A549 (cell line): ENCODE measurements at regions not wholly inside any gene's neighbourhood (a gene's known extent, or its start where the extent isn't known, plus 50 kb on each side); places are given as distances from the start of the nearest gene placed in this dataset.
A peak's percentile ranks its signal among the peaks of the same experiment; 100 is the strongest.

Experiments
- ATAC-seq, 2 experiments: fragments of 200-7000 bp in 1 of 2; fragments of >200 bp in 1 of 2; cut with Nextera tagmentation in 1 of 2; cut with Tn5 transposase in 1 of 2; 3 replicates each; pipeline versions ENCODE4 v1.8.0 to v1.9.1; 2018 to 2020; ENCODE audit warnings: mild to moderate bottlenecking in 1 of 2, moderate library complexity in 1 of 2
- CTCF ChIA-PET: fragments of 300-600 bp; sonication (Branson Sonifier 250); formaldehyde crosslinking; extraction: SDS; loops from one replicate; lab custom pipeline; 2021; ENCODE audit warnings: antibody characterized with exemption, inconsistent platforms; lab: Yijun Ruan, JAX
- POLR2A ChIA-PET: fragments of 350-600 bp; formaldehyde crosslinking; extraction: SDS; loops from one replicate; lab custom pipeline; 2021; ENCODE audit warnings: antibody characterized with exemption, inconsistent platforms; lab: Yijun Ruan, JAX
- DNase-seq, 2 experiments: peaks; one replicate each; pipeline versions ENCODE4 v3.0.0 to v3.0.0-alpha.2; 2011 to 2016; ENCODE audit warnings: low read depth in 1 of 2, low spot score in 1 of 2
- FAIRE-seq: peaks from 2 replicates; lab custom pipeline; 2011; peaks lifted over from hg19 to GRCh38; lab: Jason Lieb, UNC
- H3K27ac ChIP-seq, 2 experiments: fragments of >200 bp; sonication (Bioruptor Twin); formaldehyde crosslinking; 3 replicates each; pipeline ENCODE4 v1.5.1; 2016 to 2017
- H3K4me1 ChIP-seq: fragments of >200 bp; sonication (Bioruptor Twin); formaldehyde crosslinking; 3 replicates; pipeline ENCODE4 v1.6.1; 2016
- H3K4me2 ChIP-seq: fragments of >200 bp; sonication (Bioruptor Twin); formaldehyde crosslinking; 3 replicates; pipeline ENCODE4 v1.6.1; 2016
- H3K4me3 ChIP-seq: fragments of >200 bp; sonication (Bioruptor Twin); formaldehyde crosslinking; 3 replicates; pipeline ENCODE4 v1.5.1; 2016
- H3K9me3 ChIP-seq: fragments of >200 bp; sonication (Bioruptor Twin); formaldehyde crosslinking; 3 replicates; pipeline ENCODE4 v1.6.1; 2016
- BHLHE40 ChIP-seq: IDR thresholded peaks from 2 replicates; pipeline ENCODE4 v1.6.1; 2012; ENCODE audit warnings: low read depth, low read length, inconsistent platforms
- CBX2 ChIP-seq: fragments of 200-600 bp; sonication (generic); IDR thresholded peaks from 2 replicates; pipeline ENCODE4 v1.6.1; 2016; ENCODE audit warnings: low read depth, mild to moderate bottlenecking, borderline replicate concordance
- CBX8 ChIP-seq: fragments of 200-600 bp; sonication (generic); IDR thresholded peaks from 2 replicates; pipeline ENCODE4 v1.6.1; 2016
- CEBPB ChIP-seq, 2 experiments: fragments of >200 bp in 1 of 2; sonication (Bioruptor Twin) in 1 of 2; formaldehyde crosslinking in 1 of 2; IDR thresholded peaks; 2 replicates each; pipeline ENCODE4 v1.6.1; 2012 to 2016
- CHD4 ChIP-seq: fragments of 200-600 bp; sonication (generic); IDR thresholded peaks from 2 replicates; pipeline ENCODE4 v1.6.1; 2016; ENCODE audit warnings: antibody characterized with exemption, mild to moderate bottlenecking, borderline replicate concordance
- EHMT2 ChIP-seq: fragments of 200-600 bp; sonication (generic); IDR thresholded peaks from 2 replicates; pipeline ENCODE4 v1.6.1; 2016; ENCODE audit warnings: antibody characterized with exemption, low read depth, mild to moderate bottlenecking, moderate library complexity
- ESRRA ChIP-seq: fragments of 150-350 bp; IDR thresholded peaks from 2 replicates; pipeline ENCODE4 v1.6.1; 2014; ENCODE audit warnings: mild to moderate bottlenecking, low read length, borderline replicate concordance
- FOSB ChIP-seq: fragments of 250-450 bp; sonication (Bioruptor Pico); IDR thresholded peaks from 2 replicates; pipeline ENCODE4 v1.5.0; 2020; ENCODE audit warnings: mild to moderate bottlenecking, moderate library complexity
- GATA3 ChIP-seq: IDR thresholded peaks from 2 replicates; pipeline ENCODE4 v1.6.1; 2012; ENCODE audit warnings: borderline replicate concordance
- HOXB13 ChIP-seq: fragments of 250-450 bp; sonication (Bioruptor Pico); IDR thresholded peaks from 2 replicates; pipeline ENCODE4 v1.5.0; 2020; ENCODE audit warnings: low read depth, mild to moderate bottlenecking, moderate library complexity
- HOXB5 ChIP-seq: fragments of 250-450 bp; sonication (Bioruptor Pico); IDR thresholded peaks from 2 replicates; pipeline ENCODE4 v1.5.0; 2020; ENCODE audit warnings: mild to moderate bottlenecking, moderate library complexity
- JUNB ChIP-seq: fragments of >200 bp; sonication (Bioruptor Twin); formaldehyde crosslinking; IDR thresholded peaks from 2 replicates; pipeline ENCODE4 v1.6.1; 2016
- MAZ ChIP-seq: fragments of 150-350 bp; IDR thresholded peaks from 2 replicates; pipeline ENCODE4 v1.6.1; 2014; ENCODE audit warnings: antibody characterized with exemption, low read depth, low read length, borderline replicate concordance
- MYC ChIP-seq: IDR thresholded peaks from 2 replicates; pipeline ENCODE4 v1.6.1; 2012; ENCODE audit warnings: mild to moderate bottlenecking, inconsistent platforms, low read length, improper control_type of control experiment, borderline replicate concordance
- NFE2L2 ChIP-seq: fragments of 150-350 bp; conservative IDR thresholded peaks from 2 replicates; pipeline ENCODE4 v1.6.1; 2014; ENCODE audit warnings: low read length
- NPAS2 ChIP-seq: fragments of 250-450 bp; sonication (Bioruptor Pico); IDR thresholded peaks from 2 replicates; pipeline ENCODE4 v1.8.0; 2022; ENCODE audit warnings: mild to moderate bottlenecking, moderate library complexity, borderline replicate concordance
- NR3C1 ChIP-seq: fragments of >200 bp; sonication (Bioruptor Twin); formaldehyde crosslinking; IDR thresholded peaks from 3 replicates; pipeline ENCODE4 v1.6.1; 2017
- PHF8 ChIP-seq: fragments of 200-600 bp; sonication (generic); IDR thresholded peaks from 2 replicates; pipeline ENCODE4 v1.6.1; 2016; ENCODE audit warnings: low read depth, mild to moderate bottlenecking, antibody characterized with exemption, moderate library complexity, borderline replicate concordance
- POLR2A ChIP-seq: IDR thresholded peaks from 2 replicates; pipeline ENCODE4 v1.6.1; 2012; ENCODE audit warnings: mild to moderate bottlenecking, low read length
- POLR2AphosphoS2 ChIP-seq: conservative IDR thresholded peaks from 2 replicates; pipeline ENCODE4 v1.6.1; 2012; ENCODE audit warnings: low read length, improper control_type of control experiment, inconsistent platforms
- RAD21 ChIP-seq, 2 experiments: fragments of >200 bp in 1 of 2; sonication (Bioruptor Twin) in 1 of 2; formaldehyde crosslinking in 1 of 2; IDR thresholded peaks in 1 of 2; conservative IDR thresholded peaks in 1 of 2; 2 replicates in 1 of 2; 3 replicates in 1 of 2; pipeline ENCODE4 v1.6.1; 2012 to 2018; ENCODE audit warnings: inconsistent platforms in 1 of 2
- RARB ChIP-seq: fragments of 250-450 bp; sonication (Bioruptor Pico); IDR thresholded peaks from 2 replicates; pipeline ENCODE4 v1.8.0; 2021; ENCODE audit warnings: mild to moderate bottlenecking, moderate library complexity
- RFX5 ChIP-seq: fragments of 450-650 bp; IDR thresholded peaks from 2 replicates; pipeline ENCODE4 v1.7.1; 2014; ENCODE audit warnings: antibody characterized with exemption, mild to moderate bottlenecking, moderate library complexity
- RNF2 ChIP-seq: fragments of 200-600 bp; sonication (generic); IDR thresholded peaks from 2 replicates; pipeline ENCODE4 v1.6.1; 2016; ENCODE audit warnings: low read depth, mild to moderate bottlenecking, antibody characterized with exemption, moderate library complexity, borderline replicate concordance
- SMC3 ChIP-seq: fragments of >200 bp; sonication (Bioruptor Twin); formaldehyde crosslinking; IDR thresholded peaks from 3 replicates; pipeline ENCODE4 v1.6.1; 2018; ENCODE audit warnings: inconsistent platforms
- TFCP2L1 ChIP-seq: fragments of 250-450 bp; sonication (Bioruptor Pico); IDR thresholded peaks from 2 replicates; pipeline ENCODE4 v1.5.0; 2021; ENCODE audit warnings: mild to moderate bottlenecking
- ZNF302 ChIP-seq: fragments of 250-450 bp; sonication (Bioruptor Pico); IDR thresholded peaks from 2 replicates; pipeline ENCODE4 v1.9.0; 2021; ENCODE audit warnings: inconsistent platforms, mild to moderate bottlenecking, moderate library complexity
- ZSCAN20 ChIP-seq: fragments of 250-450 bp; sonication (Bioruptor Pico); IDR thresholded peaks from 2 replicates; pipeline ENCODE4 v1.8.0; 2022; ENCODE audit warnings: mild to moderate bottlenecking, moderate library complexity
- WGBS: methylation state at CpG from one replicate; pipeline ENCODE4 v1.1.6; 2017; ENCODE audit errors: missing lambda C conversion rate; 5-methylcytosine and 5-hydroxymethylcytosine counted together
- TF ChIP-seq, protein P1 (sequence below): fragments of >200 bp; sonication (Bioruptor Twin); formaldehyde crosslinking; IDR thresholded peaks from 3 replicates; pipeline ENCODE4 v1.6.1; 2016
- TF ChIP-seq, protein P2 (sequence below): fragments of 250-450 bp; sonication (Bioruptor Pico); IDR thresholded peaks from 2 replicates; pipeline ENCODE4 v1.5.0; 2020; ENCODE audit warnings: low read depth, mild to moderate bottlenecking, moderate library complexity
- TF ChIP-seq, protein P3 (sequence below): fragments of >200 bp; sonication (Bioruptor Twin); formaldehyde crosslinking; IDR thresholded peaks from 2 replicates; pipeline ENCODE4 v1.6.1; 2016
- TF ChIP-seq, protein P4 (sequence below): fragments of 200-600 bp; sonication (generic); IDR thresholded peaks from 2 replicates; pipeline ENCODE4 v1.6.1; 2016; ENCODE audit warnings: antibody characterized with exemption, mild to moderate bottlenecking, moderate library complexity
- TF ChIP-seq, protein P5 (sequence below): fragments of 450-650 bp; IDR thresholded peaks from 2 replicates; pipeline ENCODE4 v1.6.1; 2014; ENCODE audit warnings: antibody characterized with exemption
- TF ChIP-seq, protein P6 (sequence below): fragments of >200 bp; sonication (Bioruptor Twin); formaldehyde crosslinking; IDR thresholded peaks from 3 replicates; pipeline ENCODE4 v1.5.1; 2016

DNA sequence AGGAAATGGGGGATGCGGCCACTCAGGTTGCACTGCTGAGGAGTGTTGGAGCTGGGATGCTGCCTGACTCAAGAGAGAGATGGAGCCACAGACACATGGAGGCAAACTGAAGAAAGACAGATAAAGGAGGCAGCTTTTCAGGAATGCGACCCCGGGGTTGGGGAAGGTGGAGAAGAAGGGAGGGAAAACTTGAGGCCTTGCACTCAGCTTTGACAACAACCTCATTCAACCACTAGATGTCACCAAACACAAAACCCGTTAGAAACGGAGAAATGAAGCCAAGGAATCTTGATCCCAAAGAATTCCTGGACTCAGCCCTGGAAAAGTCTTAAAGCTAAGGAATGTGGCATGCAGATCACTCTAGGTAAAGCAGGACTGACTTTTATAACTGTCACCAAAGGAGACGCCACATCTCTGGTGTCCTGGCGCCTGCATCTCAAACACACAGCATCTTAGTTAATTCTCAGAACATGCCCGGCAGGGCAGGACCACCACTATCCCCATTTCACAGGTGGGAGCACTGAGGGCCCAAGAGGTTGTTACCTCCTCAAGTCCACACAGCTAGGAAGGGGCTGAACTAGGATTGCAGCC, 59.6 kb upstream of the LMCD1 start:
- Histone ChIP-seq H3K4me3 (no peak overlapping the region), H3K4me2 (peak overlapping the region; percentile 93), H3K4me1 (peaks cover 53% of the 10 kb centered on the region), H3K9me3 (no peaks in the 10 kb centered on the region), H3K27ac (peak overlapping the region; percentile 94 to 99)
- ChIA-PET POLR2A (interaction anchor here (1.2 to 5.1 kb wide), 3 partner anchors 15 to 177 kb away, joined by 3 to 194 read pairs (median 51); partner anchors contain the start of gene LMCD1), CTCF (interaction anchor here (0.7 to 5.5 kb wide), 50 partner anchors 8 to 356 kb away, joined by 3 to 121 read pairs (median 7); partner anchors contain the start of genes LMCD1 and OXTR)
- DNase-seq = peak; percentile 75 to 87
- 27% methylated on average over 8 of the region's 8 CpGs for whole genome bisulfite sequencing
- ATAC-seq = peak; percentile 25 to 43; a peak in 4 of 6 replicates
- no peak for FAIRE-seq
- TF ChIP-seq HOXB5 (CRISPR knock-in tag) = no peak
- peak; percentile 94 for TF ChIP-seq SMC3
- no peak for TF ChIP-seq PHF8
- TF ChIP-seq, protein P1, sequence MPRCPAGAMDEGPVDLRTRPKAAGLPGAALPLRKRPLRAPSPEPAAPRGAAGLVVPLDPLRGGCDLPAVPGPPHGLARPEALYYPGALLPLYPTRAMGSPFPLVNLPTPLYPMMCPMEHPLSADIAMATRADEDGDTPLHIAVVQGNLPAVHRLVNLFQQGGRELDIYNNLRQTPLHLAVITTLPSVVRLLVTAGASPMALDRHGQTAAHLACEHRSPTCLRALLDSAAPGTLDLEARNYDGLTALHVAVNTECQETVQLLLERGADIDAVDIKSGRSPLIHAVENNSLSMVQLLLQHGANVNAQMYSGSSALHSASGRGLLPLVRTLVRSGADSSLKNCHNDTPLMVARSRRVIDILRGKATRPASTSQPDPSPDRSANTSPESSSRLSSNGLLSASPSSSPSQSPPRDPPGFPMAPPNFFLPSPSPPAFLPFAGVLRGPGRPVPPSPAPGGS = no peak
- no peak for TF ChIP-seq RNF2
- no peak for TF ChIP-seq NFE2L2
- TF ChIP-seq EHMT2 = no peak
- 0 out of 2 replicates have a peak, but pooled peaks have one; percentile 41 for TF ChIP-seq CHD4
- no peak for TF ChIP-seq POLR2AphosphoS2
- no peak for TF ChIP-seq MAZ
- no peak for TF ChIP-seq POLR2A
- TF ChIP-seq HOXB13 (CRISPR knock-in tag) = 0 out of 2 replicates have a peak, but pooled peaks have one; percentile 38
- TF ChIP-seq ZNF302 = no peak
- no peak for TF ChIP-seq TFCP2L1 (CRISPR knock-in tag)
- TF ChIP-seq, protein P2, sequence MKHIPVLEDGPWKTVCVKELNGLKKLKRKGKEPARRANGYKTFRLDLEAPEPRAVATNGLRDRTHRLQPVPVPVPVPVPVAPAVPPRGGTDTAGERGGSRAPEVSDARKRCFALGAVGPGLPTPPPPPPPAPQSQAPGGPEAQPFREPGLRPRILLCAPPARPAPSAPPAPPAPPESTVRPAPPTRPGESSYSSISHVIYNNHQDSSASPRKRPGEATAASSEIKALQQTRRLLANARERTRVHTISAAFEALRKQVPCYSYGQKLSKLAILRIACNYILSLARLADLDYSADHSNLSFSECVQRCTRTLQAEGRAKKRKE = no peak
- TF ChIP-seq MYC = no peak
- TF ChIP-seq CBX8 = no peak
- no peak for TF ChIP-seq NPAS2 (CRISPR knock-in tag)
- TF ChIP-seq CBX2 = no peak
- TF ChIP-seq JUNB = no peak
- no peak for TF ChIP-seq ZSCAN20 (CRISPR knock-in tag)
- no peak for TF ChIP-seq ESRRA
- TF ChIP-seq NR3C1 = no peak
- TF ChIP-seq, protein P3, sequence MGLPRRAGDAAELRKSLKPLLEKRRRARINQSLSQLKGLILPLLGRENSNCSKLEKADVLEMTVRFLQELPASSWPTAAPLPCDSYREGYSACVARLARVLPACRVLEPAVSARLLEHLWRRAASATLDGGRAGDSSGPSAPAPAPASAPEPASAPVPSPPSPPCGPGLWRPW = no peak
- no peak for TF ChIP-seq RFX5
- TF ChIP-seq BHLHE40 = no peak
- TF ChIP-seq, protein P4, sequence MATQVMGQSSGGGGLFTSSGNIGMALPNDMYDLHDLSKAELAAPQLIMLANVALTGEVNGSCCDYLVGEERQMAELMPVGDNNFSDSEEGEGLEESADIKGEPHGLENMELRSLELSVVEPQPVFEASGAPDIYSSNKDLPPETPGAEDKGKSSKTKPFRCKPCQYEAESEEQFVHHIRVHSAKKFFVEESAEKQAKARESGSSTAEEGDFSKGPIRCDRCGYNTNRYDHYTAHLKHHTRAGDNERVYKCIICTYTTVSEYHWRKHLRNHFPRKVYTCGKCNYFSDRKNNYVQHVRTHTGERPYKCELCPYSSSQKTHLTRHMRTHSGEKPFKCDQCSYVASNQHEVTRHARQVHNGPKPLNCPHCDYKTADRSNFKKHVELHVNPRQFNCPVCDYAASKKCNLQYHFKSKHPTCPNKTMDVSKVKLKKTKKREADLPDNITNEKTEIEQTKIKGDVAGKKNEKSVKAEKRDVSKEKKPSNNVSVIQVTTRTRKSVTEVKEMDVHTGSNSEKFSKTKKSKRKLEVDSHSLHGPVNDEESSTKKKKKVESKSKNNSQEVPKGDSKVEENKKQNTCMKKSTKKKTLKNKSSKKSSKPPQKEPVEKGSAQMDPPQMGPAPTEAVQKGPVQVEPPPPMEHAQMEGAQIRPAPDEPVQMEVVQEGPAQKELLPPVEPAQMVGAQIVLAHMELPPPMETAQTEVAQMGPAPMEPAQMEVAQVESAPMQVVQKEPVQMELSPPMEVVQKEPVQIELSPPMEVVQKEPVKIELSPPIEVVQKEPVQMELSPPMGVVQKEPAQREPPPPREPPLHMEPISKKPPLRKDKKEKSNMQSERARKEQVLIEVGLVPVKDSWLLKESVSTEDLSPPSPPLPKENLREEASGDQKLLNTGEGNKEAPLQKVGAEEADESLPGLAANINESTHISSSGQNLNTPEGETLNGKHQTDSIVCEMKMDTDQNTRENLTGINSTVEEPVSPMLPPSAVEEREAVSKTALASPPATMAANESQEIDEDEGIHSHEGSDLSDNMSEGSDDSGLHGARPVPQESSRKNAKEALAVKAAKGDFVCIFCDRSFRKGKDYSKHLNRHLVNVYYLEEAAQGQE = no peak
- TF ChIP-seq FOSB = no peak
- no peak for TF ChIP-seq RARB (CRISPR knock-in tag)
- TF ChIP-seq CEBPB (IDR thresholded peaks at IDR 0.05) = no peak
- TF ChIP-seq RAD21 (conservative IDR thresholded peaks at IDR 0.05 in 1 of 2, IDR thresholded peaks at IDR 0.05 in 1 of 2) = peak; percentile 92
- TF ChIP-seq, protein P5, sequence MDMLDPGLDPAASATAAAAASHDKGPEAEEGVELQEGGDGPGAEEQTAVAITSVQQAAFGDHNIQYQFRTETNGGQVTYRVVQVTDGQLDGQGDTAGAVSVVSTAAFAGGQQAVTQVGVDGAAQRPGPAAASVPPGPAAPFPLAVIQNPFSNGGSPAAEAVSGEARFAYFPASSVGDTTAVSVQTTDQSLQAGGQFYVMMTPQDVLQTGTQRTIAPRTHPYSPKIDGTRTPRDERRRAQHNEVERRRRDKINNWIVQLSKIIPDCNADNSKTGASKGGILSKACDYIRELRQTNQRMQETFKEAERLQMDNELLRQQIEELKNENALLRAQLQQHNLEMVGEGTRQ = no peak
- no peak for TF ChIP-seq GATA3
- TF ChIP-seq, protein P6, sequence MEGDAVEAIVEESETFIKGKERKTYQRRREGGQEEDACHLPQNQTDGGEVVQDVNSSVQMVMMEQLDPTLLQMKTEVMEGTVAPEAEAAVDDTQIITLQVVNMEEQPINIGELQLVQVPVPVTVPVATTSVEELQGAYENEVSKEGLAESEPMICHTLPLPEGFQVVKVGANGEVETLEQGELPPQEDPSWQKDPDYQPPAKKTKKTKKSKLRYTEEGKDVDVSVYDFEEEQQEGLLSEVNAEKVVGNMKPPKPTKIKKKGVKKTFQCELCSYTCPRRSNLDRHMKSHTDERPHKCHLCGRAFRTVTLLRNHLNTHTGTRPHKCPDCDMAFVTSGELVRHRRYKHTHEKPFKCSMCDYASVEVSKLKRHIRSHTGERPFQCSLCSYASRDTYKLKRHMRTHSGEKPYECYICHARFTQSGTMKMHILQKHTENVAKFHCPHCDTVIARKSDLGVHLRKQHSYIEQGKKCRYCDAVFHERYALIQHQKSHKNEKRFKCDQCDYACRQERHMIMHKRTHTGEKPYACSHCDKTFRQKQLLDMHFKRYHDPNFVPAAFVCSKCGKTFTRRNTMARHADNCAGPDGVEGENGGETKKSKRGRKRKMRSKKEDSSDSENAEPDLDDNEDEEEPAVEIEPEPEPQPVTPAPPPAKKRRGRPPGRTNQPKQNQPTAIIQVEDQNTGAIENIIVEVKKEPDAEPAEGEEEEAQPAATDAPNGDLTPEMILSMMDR = peak; percentile 91
